ENCODE measurements at regions not wholly inside any gene's neighbourhood (a gene's known extent, or its start where the extent isn't known, plus 50 kb on each side); places are given as distances from the start of the nearest gene placed in this dataset.

DNA sequence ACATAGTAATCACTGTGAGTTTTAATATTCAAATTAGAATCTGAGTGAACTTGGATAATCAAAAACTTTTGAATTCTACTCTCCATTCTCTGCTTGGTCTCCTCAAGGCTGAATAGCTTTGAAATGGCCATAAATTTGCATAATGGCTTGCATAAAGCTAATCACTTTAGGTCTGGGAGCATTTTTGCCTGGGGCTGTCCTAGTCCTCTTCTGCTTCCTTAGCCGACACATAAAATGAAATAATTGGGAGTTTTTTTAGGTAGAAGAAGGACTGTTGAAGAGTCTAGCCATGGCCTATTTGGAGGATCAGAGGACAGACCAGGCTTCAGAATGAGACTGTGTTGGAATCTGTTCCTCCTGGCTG lies 91.4 kb upstream of the EEF2KMT start:
- no peak overlapping the region for H3K4me3 ChIP-seq (ENCODE audit: low read depth, low read length)
- TF ChIP-seq, protein P1, sequence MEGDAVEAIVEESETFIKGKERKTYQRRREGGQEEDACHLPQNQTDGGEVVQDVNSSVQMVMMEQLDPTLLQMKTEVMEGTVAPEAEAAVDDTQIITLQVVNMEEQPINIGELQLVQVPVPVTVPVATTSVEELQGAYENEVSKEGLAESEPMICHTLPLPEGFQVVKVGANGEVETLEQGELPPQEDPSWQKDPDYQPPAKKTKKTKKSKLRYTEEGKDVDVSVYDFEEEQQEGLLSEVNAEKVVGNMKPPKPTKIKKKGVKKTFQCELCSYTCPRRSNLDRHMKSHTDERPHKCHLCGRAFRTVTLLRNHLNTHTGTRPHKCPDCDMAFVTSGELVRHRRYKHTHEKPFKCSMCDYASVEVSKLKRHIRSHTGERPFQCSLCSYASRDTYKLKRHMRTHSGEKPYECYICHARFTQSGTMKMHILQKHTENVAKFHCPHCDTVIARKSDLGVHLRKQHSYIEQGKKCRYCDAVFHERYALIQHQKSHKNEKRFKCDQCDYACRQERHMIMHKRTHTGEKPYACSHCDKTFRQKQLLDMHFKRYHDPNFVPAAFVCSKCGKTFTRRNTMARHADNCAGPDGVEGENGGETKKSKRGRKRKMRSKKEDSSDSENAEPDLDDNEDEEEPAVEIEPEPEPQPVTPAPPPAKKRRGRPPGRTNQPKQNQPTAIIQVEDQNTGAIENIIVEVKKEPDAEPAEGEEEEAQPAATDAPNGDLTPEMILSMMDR (IDR thresholded peaks at IDR 0.05; ENCODE audit: insufficient read depth, low read depth, low read length): no peak
- no peak for DNase-seq (ENCODE audit: low read depth)

DNA sequence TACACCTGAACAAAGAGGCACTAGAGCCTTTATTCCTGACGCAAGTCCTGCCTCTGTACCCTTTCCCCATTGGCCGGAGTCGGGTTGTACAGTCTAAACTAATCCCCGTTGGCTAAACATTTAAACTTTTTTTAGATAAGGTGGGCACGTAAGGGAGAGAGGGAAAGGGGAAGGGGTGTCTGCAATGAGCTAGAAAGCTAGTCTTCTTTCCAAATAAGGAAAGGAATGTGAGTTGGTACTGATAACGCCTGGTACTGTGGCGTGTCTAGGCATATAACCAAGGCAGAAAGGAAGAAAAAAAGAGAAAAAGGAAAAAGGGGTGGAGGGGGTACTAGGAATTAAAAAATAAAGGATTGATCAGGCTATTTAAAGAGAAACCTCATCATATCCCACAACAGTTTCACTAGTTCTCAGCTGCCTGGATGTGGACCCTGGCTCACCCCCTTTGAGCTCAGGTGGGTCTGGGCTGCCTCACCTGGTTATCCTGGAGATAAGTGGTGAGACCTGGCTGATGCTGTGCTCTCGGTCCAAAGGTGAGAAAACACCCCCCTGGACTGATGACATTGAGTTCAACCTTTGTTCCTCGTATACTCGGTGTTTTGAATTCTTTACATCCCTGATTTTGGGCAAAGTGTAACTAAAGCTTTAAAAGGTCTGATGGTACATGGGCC lies 90.9 kb upstream of the EEF2KMT start:
- TF ChIP-seq, protein P1 (IDR thresholded peaks at IDR 0.05; ENCODE audit: insufficient read depth, low read depth, low read length): no peak
- H3K4me3 ChIP-seq (ENCODE audit: low read depth, low read length): no peak overlapping the region
- DNase-seq (ENCODE audit: low read depth): no peak

DNA sequence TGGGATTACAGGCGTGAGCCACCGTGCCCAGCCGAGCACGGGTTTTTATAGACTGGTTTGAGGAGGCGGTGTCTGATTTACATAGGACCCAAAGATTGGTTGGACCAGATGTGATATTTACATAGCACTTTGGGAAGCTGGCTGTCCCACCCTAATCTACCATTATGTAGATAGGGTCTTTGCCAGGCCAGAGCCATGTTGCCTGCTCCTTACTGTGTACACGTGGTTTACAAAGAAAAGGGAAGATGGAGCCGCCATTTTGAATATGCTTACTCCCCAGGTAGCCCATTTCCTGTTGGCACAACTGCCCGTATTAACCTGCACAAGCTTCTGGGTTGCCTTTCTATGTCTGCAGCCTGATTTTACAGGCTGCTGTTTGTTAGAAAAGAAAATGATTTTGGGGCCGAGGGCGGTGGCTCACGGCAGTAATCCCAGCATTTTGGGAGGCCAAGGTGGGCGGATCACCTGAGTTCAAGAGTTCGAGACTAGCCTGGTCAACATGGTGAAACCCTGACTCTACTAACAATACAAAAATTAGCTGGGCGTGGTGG lies 89.9 kb upstream of the EEF2KMT start:
- no peak overlapping the region for H3K4me3 ChIP-seq (ENCODE audit: low read depth, low read length)
- TF ChIP-seq, protein P1 (IDR thresholded peaks at IDR 0.05; ENCODE audit: insufficient read depth, low read depth, low read length): no peak
- DNase-seq (ENCODE audit: low read depth): no peak

DNA sequence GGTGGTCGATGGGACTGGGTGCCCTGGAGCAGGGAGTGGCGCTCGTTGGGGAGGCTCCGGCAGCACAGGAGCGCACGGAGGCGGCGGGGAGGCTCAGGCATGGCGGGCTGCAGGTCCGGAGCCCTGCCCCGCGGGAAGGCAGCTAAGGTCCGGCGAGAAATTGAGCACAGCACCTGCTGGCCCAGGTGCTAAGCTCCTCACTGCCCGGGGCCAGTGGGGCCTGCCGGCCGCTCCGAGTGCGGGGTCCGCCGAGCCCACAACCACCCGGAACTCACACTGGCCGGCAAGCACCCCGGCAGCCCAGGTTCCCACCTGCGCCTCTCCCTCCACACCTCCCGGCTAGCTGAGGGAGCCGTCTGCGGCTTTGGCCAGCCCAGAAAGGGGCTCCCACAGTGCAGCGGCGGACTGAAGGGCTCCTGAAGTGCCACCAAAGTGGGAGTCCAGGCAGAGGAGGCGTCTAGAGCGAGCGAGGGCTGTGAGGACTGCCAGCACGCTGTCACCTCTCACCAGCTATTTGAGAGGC lies 88.8 kb upstream of the EEF2KMT start:
- TF ChIP-seq, protein P1 (IDR thresholded peaks at IDR 0.05; ENCODE audit: insufficient read depth, low read depth, low read length): no peak
- no peak for DNase-seq (ENCODE audit: low read depth)
- no peak overlapping the region for H3K4me3 ChIP-seq (ENCODE audit: low read depth, low read length)

DNA sequence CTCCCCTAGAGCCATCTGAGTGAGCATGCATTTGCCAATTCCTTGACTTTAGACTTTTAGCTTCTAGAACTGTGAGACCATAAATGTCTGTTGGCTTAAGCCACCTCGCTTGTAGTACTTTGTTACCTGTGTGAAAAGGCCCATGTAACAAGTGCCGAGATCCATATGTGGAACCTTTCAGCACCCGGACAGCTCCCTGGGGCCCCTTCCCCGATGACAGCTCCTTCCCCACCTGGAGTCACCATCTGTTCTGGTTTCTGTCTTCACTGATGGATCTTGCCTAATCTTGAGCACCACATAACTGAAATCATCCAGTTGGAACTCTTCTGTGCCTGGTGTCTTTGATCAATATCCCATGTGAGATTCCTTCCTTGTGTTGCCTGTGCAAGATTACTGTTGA lies 78.9 kb upstream of the EEF2KMT start:
- H3K4me3 ChIP-seq (ENCODE audit: low read depth, low read length): no peak overlapping the region
- DNase-seq (ENCODE audit: low read depth): no peak
- TF ChIP-seq, protein P1 (IDR thresholded peaks at IDR 0.05; ENCODE audit: insufficient read depth, low read depth, low read length): no peak

DNA sequence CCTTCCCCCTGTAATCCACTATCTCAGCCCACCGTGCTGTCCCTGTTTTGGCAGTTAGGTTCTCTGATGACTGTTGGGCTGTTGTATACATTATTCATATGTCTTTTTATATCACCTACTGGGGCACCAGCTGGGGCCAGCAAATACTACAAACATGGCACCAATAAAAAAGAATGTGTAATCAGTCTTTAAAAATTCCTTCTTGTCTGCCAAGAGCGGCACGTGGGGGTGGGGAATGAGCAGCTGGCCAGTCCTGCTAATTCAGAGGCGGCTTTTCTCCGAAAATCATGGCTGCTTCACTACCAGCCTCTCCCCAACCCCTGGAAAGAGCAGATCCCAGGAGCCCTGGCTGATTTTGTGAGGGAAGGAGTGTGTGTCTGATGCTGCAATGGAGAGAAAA lies 77.7 kb upstream of the EEF2KMT start:
- no peak overlapping the region for H3K4me3 ChIP-seq (ENCODE audit: low read depth, low read length)
- DNase-seq (ENCODE audit: low read depth): no peak
- TF ChIP-seq, protein P1 (IDR thresholded peaks at IDR 0.05; ENCODE audit: insufficient read depth, low read depth, low read length): no peak

Data from fibroblast of villous mesenchyme (primary cell).